ENCODE measurements at regions not wholly inside any gene's neighbourhood (a gene's known extent, or its start where the extent isn't known, plus 50 kb on each side); places are given as distances from the start of the nearest gene placed in this dataset. TPM values are rescaled to one million over a fixed set of nuclear protein-coding genes. Genes with fewer than 3 reads are reported as not detected.

GRCh38 chr1:72336776-72337175 lies 54.4 kb upstream of the NEGR1 start:
- H3K27ac ChIP-seq: no peak overlapping the region
- no peaks in the 10 kb centered on the region for H3K27me3 ChIP-seq
- no peak for DNase-seq
- no peaks in the 10 kb centered on the region for H3K36me3 ChIP-seq
- H3K9me3 ChIP-seq: no peaks in the 10 kb centered on the region
- TF ChIP-seq CTCF (IDR thresholded peaks at IDR 0.05) (no peak), EP300 (IDR thresholded peaks at IDR 0.05) (no peak)
- H3K4me1 ChIP-seq (ENCODE audit: insufficient read depth): no peaks in the 10 kb centered on the region
- intact Hi-C loops (cut with DNase I): no loop called here
- no peak overlapping the region for H3K4me3 ChIP-seq
- WGBS, 3 donors: 99% methylated on average over 1 of the region's 1 CpG; no CpG with 5 or more reads in 2 of the 3 donors

Small RNAs in the stretch of these regions (small RNA-seq; reads per million reads assigned to genes)
- gene RN7SKP19: not detected
- gene RNA5SP50: not detected
- not detected for gene RNU4ATAC8P
- not detected for gene RNU6-1246P

All from ovary (tissue), 7 donors.